SK-N-SH (cell line): ENCODE measurements at regions not wholly inside any gene's neighbourhood (a gene's known extent, or its start where the extent isn't known, plus 50 kb on each side); places are given as distances from the start of the nearest gene placed in this dataset.

Experiments
- CTCF ChIP-seq: fragments of 200-600 bp; sonication (generic); IDR thresholded peaks from 2 replicates; pipeline ENCODE4 v1.6.1; 2017; ENCODE audit warnings: antibody characterized with exemption, mild to moderate bottlenecking, moderate library complexity
- EZH2phosphoT487 ChIP-seq: fragments of 200-600 bp; sonication (generic); IDR thresholded peaks from 2 replicates; pipeline ENCODE4 v1.6.1; 2017; ENCODE audit warnings: low read depth, mixed run types, mild to moderate bottlenecking, antibody characterized with exemption, moderate library complexity, borderline replicate concordance

- TF ChIP-seq EZH2phosphoT487 (no peak), CTCF (no peak)
Observed at GRCh38 chr18:4704781-4705180, 249.7 kb upstream of the DLGAP1 start.
